Esophagus muscularis mucosa (tissue), 4 donors: ENCODE measurements at regions not wholly inside any gene's neighbourhood (a gene's known extent, or its start where the extent isn't known, plus 50 kb on each side); places are given as distances from the start of the nearest gene placed in this dataset.
"Not testable (repeated sequence)": the region's sequence is repeated elsewhere in the genome, so short reads cannot be mapped to it uniquely, and the experiment has no call there.

Experiments
- DNase-seq: peaks from one replicate; pipeline ENCODE4 v3.0.0-alpha.2; 2017; ENCODE audit errors: extremely low spot score
- H3K27ac ChIP-seq, 4 donors: fragments of 200-600 bp; sonication (generic); replicated peaks in 1 of 4; 1 replicate in 3 of 4; 2 replicates in 1 of 4; pipeline ENCODE4 v1.5.1; 2016 to 2019; ENCODE audit warnings: mild to moderate bottlenecking in 1 of 4
- H3K27me3 ChIP-seq, 4 donors: fragments of 200-600 bp; sonication (generic); one replicate each; pipeline versions ENCODE4 v1.5.1 to v1.6.0; 2016 to 2019
- H3K36me3 ChIP-seq, 4 donors: fragments of 200-600 bp; sonication (generic); one replicate each; pipeline ENCODE4 v1.5.1; 2016 to 2019
- H3K4me1 ChIP-seq, 4 donors: fragments of 200-600 bp; sonication (generic); one replicate each; pipeline ENCODE4 v1.5.1; 2016 to 2019
- H3K4me3 ChIP-seq, 4 donors: fragments of 200-600 bp; sonication (generic); 1 replicate in 2 of 4; 2 replicates in 2 of 4; pipeline ENCODE4 v1.5.1; 2016 to 2019; ENCODE audit warnings: mild to moderate bottlenecking in 4 of 4, moderate library complexity in 1 of 4
- H3K9me3 ChIP-seq, 4 donors: fragments of 200-600 bp; sonication (generic); 1 replicate in 3 of 4; 2 replicates in 1 of 4; pipeline ENCODE4 v1.5.1; 2016 to 2019
- CTCF ChIP-seq, 3 experiments: fragments of 200-600 bp in 2 of 3; fragments of 450-650 bp in 1 of 3; sonication (generic) in 2 of 3; IDR thresholded peaks; one replicate each; pipeline ENCODE4 v1.5.1; 2017 to 2019; ENCODE audit warnings: antibody characterized with exemption in 3 of 3, mild to moderate bottlenecking in 2 of 3, moderate library complexity in 1 of 3
- EP300 ChIP-seq: sonication (generic); formaldehyde crosslinking; IDR thresholded peaks from one replicate; pipeline ENCODE4 v1.6.1; 2017; ENCODE audit warnings: antibody characterized with exemption
- POLR2A ChIP-seq: fragments of 450-650 bp; IDR thresholded peaks from one replicate; pipeline ENCODE4 v1.6.1; 2017; ENCODE audit warnings: antibody characterized with exemption, moderate library complexity, mild to moderate bottlenecking, low read depth
- POLR2AphosphoS5 ChIP-seq, 2 donors: sonication (generic); formaldehyde crosslinking; IDR thresholded peaks; one replicate each; pipeline ENCODE4 v1.6.1; 2017; ENCODE audit warnings: antibody characterized with exemption in 2 of 2
- WGBS: methylation state at CpG from one replicate; pipeline ENCODE4 v1.1.5; 2018; 5-methylcytosine and 5-hydroxymethylcytosine counted together
- intact Hi-C: fragments of 100-400 bp; cut with DNase I; formaldehyde crosslinking; loops from one replicate; pipeline ENCODE4 v1.15.1; 2023

GRCh38 chr21:28687586-28687985 is 305.1 kb downstream of the LTN1 start:
- Histone ChIP-seq H3K36me3 (no peaks in the 10 kb centered on the region), H3K4me3 (no peak overlapping the region), H3K4me1 (peaks cover 0 to 14% (median 4%) of the 10 kb centered on the region in 4 donors), H3K27ac (no peak overlapping the region), H3K9me3 (no peaks in the 10 kb centered on the region), H3K27me3 (no peaks in the 10 kb centered on the region)
- no peak for DNase-seq
- WGBS, result 80% methylated on average over 1 of the region's 1 CpG
- intact Hi-C loops, result no loop called here
- TF ChIP-seq CTCF (IDR thresholded peaks at IDR 0.05) (no peak), EP300 (no peak), POLR2A (no peak), POLR2AphosphoS5 (IDR thresholded peaks at IDR 0.05) (no peak)

GRCh38 chr21:28683982-28684752 is 308.5 kb downstream of the LTN1 start:
- Histone ChIP-seq H3K4me1 (peaks cover 0 to 4% (median 0%) of the 10 kb centered on the region in 4 donors), H3K9me3 (no peaks in the 10 kb centered on the region), H3K27ac (no peak overlapping the region), H3K4me3 (no peak overlapping the region), H3K36me3 (no peaks in the 10 kb centered on the region), H3K27me3 (no peaks in the 10 kb centered on the region)
- DNase-seq, result peak; percentile 60
- WGBS, result 85% methylated on average over 6 of the region's 6 CpGs
- TF ChIP-seq CTCF (IDR thresholded peaks at IDR 0.05) (no peak), EP300 (no peak), POLR2AphosphoS5 (IDR thresholded peaks at IDR 0.05) (no peak)
- intact Hi-C loops, result no loop called here

- H3K27ac ChIP-seq, H3K4me1 ChIP-seq, DNase-seq, H3K27me3 ChIP-seq, H3K36me3 ChIP-seq, intact Hi-C loops, H3K9me3 ChIP-seq, H3K4me3 ChIP-seq: not testable (repeated sequence)
- WGBS, result 99% methylated on average over 3 of the region's 3 CpGs
These were observed 309.8 kb downstream of the LTN1 start for GRCh38 chr21:28682884-28683283.

GRCh38 chr21:28677096-28677495 is 315.6 kb downstream of the LTN1 start:
- H3K27ac ChIP-seq, result peak overlapping the region; percentile 66 to 75 (median 70)
- H3K9me3 ChIP-seq, H3K36me3 ChIP-seq, intact Hi-C loops, H3K4me3 ChIP-seq, DNase-seq, H3K27me3 ChIP-seq: not testable (repeated sequence)
- WGBS, result 89% methylated on average over 12 of the region's 13 CpGs
- H3K4me1 ChIP-seq, result peaks cover 23 to 44% (median 36%) of the 10 kb centered on the region in 4 donors

GRCh38 chr21:28675331-28676041 is 317.2 kb downstream of the LTN1 start:
- Histone ChIP-seq H3K36me3 (no peaks in the 10 kb centered on the region), H3K27me3 (no peaks in the 10 kb centered on the region), H3K4me3 (no peak overlapping the region), H3K9me3 (no peaks in the 10 kb centered on the region), H3K27ac (peak overlapping the region; percentile 66 to 75 (median 70)), H3K4me1 (peaks cover 23 to 54% (median 43%) of the 10 kb centered on the region in 4 donors)
- no peak for DNase-seq
- intact Hi-C loops, result no loop called here
- TF ChIP-seq POLR2A (no peak), CTCF (IDR thresholded peaks at IDR 0.05) (no peak), POLR2AphosphoS5 (IDR thresholded peaks at IDR 0.05) (peak in 1 of 2 donors; percentile 68)
- WGBS, result 41% methylated on average over 3 of the region's 4 CpGs
